ENCODE measurements at regions not wholly inside any gene's neighbourhood (a gene's known extent, or its start where the extent isn't known, plus 50 kb on each side); places are given as distances from the start of the nearest gene placed in this dataset.

- no peak for DNase-seq (ENCODE audit: low read depth)
These were observed 147.4 kb upstream of the MLN start for GRCh38 chr6:33950891-33951889.

- no peak for DNase-seq (ENCODE audit: low read depth)
These were observed 146.7 kb upstream of the MLN start for GRCh38 chr6:33950472-33950881.

- no peak for DNase-seq (ENCODE audit: low read depth)
These were observed 146.2 kb upstream of the MLN start for GRCh38 chr6:33949877-33950435.

GRCh38 chr6:33949111-33949510 lies 145.3 kb upstream of the MLN start:
- DNase-seq (ENCODE audit: low read depth), result no peak

GRCh38 chr6:33947916-33948594 lies 144.3 kb upstream of the MLN start:
- no peak for DNase-seq (ENCODE audit: low read depth)

- no peak for DNase-seq (ENCODE audit: low read depth)
These were observed 143.2 kb upstream of the MLN start for GRCh38 chr6:33947047-33947446.

GRCh38 chr6:33945931-33946330 lies 142.1 kb upstream of the MLN start:
- no peak for DNase-seq (ENCODE audit: low read depth)

GRCh38 chr6:33944686-33945411 lies 141.0 kb upstream of the MLN start:
- no peak for DNase-seq (ENCODE audit: low read depth)

- no peak for DNase-seq (ENCODE audit: low read depth)
These were observed 133.1 kb upstream of the MLN start for GRCh38 chr6:33936886-33937285.

- no peak for DNase-seq (ENCODE audit: low read depth)
These were observed 131.8 kb upstream of the MLN start for GRCh38 chr6:33935439-33936080.

- no peak for DNase-seq (ENCODE audit: low read depth)
These were observed 131.0 kb upstream of the MLN start for GRCh38 chr6:33934731-33935270.

GRCh38 chr6:33933101-33933500 lies 129.3 kb upstream of the MLN start:
- DNase-seq (ENCODE audit: low read depth), result no peak

- no peak for DNase-seq (ENCODE audit: low read depth)
These were observed 128.0 kb upstream of the MLN start for GRCh38 chr6:33931799-33932198.

GRCh38 chr6:33929575-33930288 lies 125.9 kb upstream of the MLN start:
- no peak for DNase-seq (ENCODE audit: low read depth)

GRCh38 chr6:33927616-33928015 lies 123.8 kb upstream of the MLN start:
- DNase-seq (ENCODE audit: low read depth), result peak; percentile 71

GRCh38 chr6:33927112-33927511 lies 123.3 kb upstream of the MLN start:
- DNase-seq (ENCODE audit: low read depth), result no peak

- peak; percentile 7 for DNase-seq (ENCODE audit: low read depth)
These were observed 122.6 kb upstream of the MLN start for GRCh38 chr6:33926451-33926850.

GRCh38 chr6:33925936-33926335 lies 122.1 kb upstream of the MLN start:
- no peak for DNase-seq (ENCODE audit: low read depth)

- no peak for DNase-seq (ENCODE audit: low read depth)
These were observed 121.4 kb upstream of the MLN start for GRCh38 chr6:33925210-33925609.

- DNase-seq (ENCODE audit: low read depth), result no peak
These were observed 120.9 kb upstream of the MLN start for GRCh38 chr6:33924681-33925080.

Measured in iris pigment epithelial cell (primary cell).